HepG2 (cell line): ENCODE measurements at regions not wholly inside any gene's neighbourhood (a gene's known extent, or its start where the extent isn't known, plus 50 kb on each side); places are given as distances from the start of the nearest gene placed in this dataset.

Source experiments
- BRF2 ChIP-seq: sonication (generic); formaldehyde crosslinking; IDR thresholded peaks from 2 replicates; pipeline ENCODE4 v1.8.1; 2022; ENCODE audit warnings: mild to moderate bottlenecking, missing genetic modification reagents
- DDIT3 ChIP-seq: sonication (generic); formaldehyde crosslinking; IDR thresholded peaks from 2 replicates; pipeline ENCODE4 v1.4.0; 2020; ENCODE audit warnings: mild to moderate bottlenecking, missing genetic modification reagents
- ELF3 ChIP-seq: IDR thresholded peaks from 2 replicates; pipeline ENCODE4 v1.6.1; 2016; ENCODE audit warnings: missing genetic modification reagents, missing compliant biosample characterization
- FLYWCH1 ChIP-seq: sonication (generic); formaldehyde crosslinking; IDR thresholded peaks from 2 replicates; pipeline ENCODE4 v1.8.1; 2023; ENCODE audit warnings: mild to moderate bottlenecking, missing genetic modification reagents
- FOXA1 ChIP-seq, 2 experiments: fragments of 450-650 bp in 1 of 2; sonication (generic) in 1 of 2; formaldehyde crosslinking in 1 of 2; IDR thresholded peaks; 2 replicates each; pipeline versions ENCODE4 v1.4.0 to v1.6.1; 2016 to 2020; ENCODE audit warnings: missing genetic modification reagents in 1 of 2
- GATAD2A ChIP-seq: IDR thresholded peaks from 2 replicates; pipeline ENCODE4 v1.6.1; 2016
- GLI4 ChIP-seq: sonication (generic); formaldehyde crosslinking; IDR thresholded peaks from 2 replicates; pipeline ENCODE4 v1.5.1; 2020; ENCODE audit warnings: missing genetic modification reagents, mild to moderate bottlenecking, moderate library complexity, borderline replicate concordance
- PAXIP1 ChIP-seq: sonication (generic); formaldehyde crosslinking; conservative IDR thresholded peaks from 2 replicates; pipeline ENCODE4 v1.4.0; 2020; ENCODE audit warnings: mild to moderate bottlenecking, missing genetic modification reagents, moderate library complexity
- SIN3A ChIP-seq: IDR thresholded peaks from 2 replicates; pipeline ENCODE4 v1.6.1; 2011; ENCODE audit warnings: low read depth, mild to moderate bottlenecking, control low read depth, low read length, borderline replicate concordance
- ZBTB40 ChIP-seq, 2 experiments: fragments of 450-650 bp in 1 of 2; sonication (generic) in 1 of 2; formaldehyde crosslinking in 1 of 2; IDR thresholded peaks; 2 replicates each; pipeline versions ENCODE4 v1.6.1 to v1.8.0; 2016 to 2022; ENCODE audit warnings: antibody characterized with exemption in 1 of 2, mild to moderate bottlenecking in 1 of 2, missing genetic modification reagents in 1 of 2
- ZBTB8A ChIP-seq: sonication (generic); formaldehyde crosslinking; IDR thresholded peaks from 2 replicates; pipeline ENCODE4 v1.4.0; 2020; ENCODE audit warnings: mild to moderate bottlenecking, low read depth, missing genetic modification reagents, borderline replicate concordance
- ZNF367 ChIP-seq: sonication (generic); formaldehyde crosslinking; IDR thresholded peaks from 2 replicates; pipeline ENCODE4 v1.4.0; 2020; ENCODE audit warnings: missing genetic modification reagents, borderline replicate concordance
- ZNF570 ChIP-seq: sonication (generic); formaldehyde crosslinking; IDR thresholded peaks from 2 replicates; pipeline ENCODE4 v1.4.0; 2020; ENCODE audit warnings: mild to moderate bottlenecking, missing genetic modification reagents, borderline replicate concordance
- ZNF691 ChIP-seq: sonication (generic); formaldehyde crosslinking; IDR thresholded peaks from 2 replicates; pipeline ENCODE4 v1.4.0; 2020; ENCODE audit warnings: missing genetic modification reagents, low read depth, mild to moderate bottlenecking, borderline replicate concordance

GRCh38 chr12:41981013-41981412, 163.7 kb downstream of the GXYLT1 start (continued):
- TF ChIP-seq ZBTB40 (IDR thresholded peaks at IDR 0.05) (no peak), ZBTB40 (CRISPR knock-in tag; IDR thresholded peaks at IDR 0.05) (no peak), GLI4 (CRISPR knock-in tag) (no peak), GATAD2A (CRISPR knock-in tag) (peak; percentile 42; the same call in 1 of the 2 replicates), ELF3 (CRISPR knock-in tag) (0 out of 2 replicates have a peak, but pooled peaks have one; percentile 32), DDIT3 (CRISPR knock-in tag) (no peak), ZNF691 (CRISPR knock-in tag) (no peak), ZBTB8A (CRISPR knock-in tag) (no peak), FOXA1 (IDR thresholded peaks at IDR 0.05) (no peak), FOXA1 (CRISPR knock-in tag; IDR thresholded peaks at IDR 0.05) (0 out of 2 replicates have a peak, but pooled peaks have one; percentile 25), ZNF570 (CRISPR knock-in tag) (no peak), PAXIP1 (CRISPR knock-in tag) (0 out of 2 replicates have a peak, but pooled peaks have one; percentile 16), BRF2 (CRISPR knock-in tag) (no peak), ZNF367 (CRISPR knock-in tag) (no peak), SIN3A (no peak), FLYWCH1 (CRISPR knock-in tag) (no peak)
